Large intestine (tissue), 3 donors: ENCODE measurements at regions not wholly inside any gene's neighbourhood (a gene's known extent, or its start where the extent isn't known, plus 50 kb on each side); places are given as distances from the start of the nearest gene placed in this dataset.
"Not testable (repeated sequence)": the region's sequence is repeated elsewhere in the genome, so short reads cannot be mapped to it uniquely, and the experiment has no call there.

ENCODE experiments used
- DNase-seq, 2 donors: peaks; one replicate each; pipeline versions ENCODE4 v3.0.0 to v3.0.0-alpha.2; 2013
- H3K27ac ChIP-seq: one replicate; pipeline ENCODE4 v1.5.1; 2013; ENCODE audit warnings: low read length
- H3K27me3 ChIP-seq: 2 replicates; pipeline ENCODE4 v1.6.1; 2013; ENCODE audit warnings: low read length; ENCODE audit not compliant: control insufficient read depth, insufficient read depth
- H3K36me3 ChIP-seq: 2 replicates; pipeline ENCODE4 v1.6.1; 2013; ENCODE audit warnings: low read length; ENCODE audit not compliant: control insufficient read depth, insufficient read depth
- H3K4me1 ChIP-seq: one replicate; pipeline ENCODE4 v1.6.1; 2013; ENCODE audit warnings: low read length; ENCODE audit not compliant: control insufficient read depth, insufficient read depth
- H3K4me3 ChIP-seq: one replicate; pipeline ENCODE4 v1.5.1; 2013; ENCODE audit warnings: low read length
- H3K9me3 ChIP-seq: one replicate; pipeline ENCODE4 v1.6.1; 2013; ENCODE audit warnings: mild to moderate bottlenecking, low read depth, low read length, moderate library complexity; ENCODE audit not compliant: control insufficient read depth
- WGBS: methylation state at CpG from one replicate; pipeline ENCODE4 v1.1.5; 2013; ENCODE audit warnings: low lambda C conversion rate; ENCODE audit not compliant: insufficient coverage; 5-methylcytosine and 5-hydroxymethylcytosine counted together

GRCh38 chr11:86167499-86168164 lies 76.9 kb upstream of the EED start:
- WGBS, result no CpG with 5 or more reads among the region's 4 CpGs
- DNase-seq, result no peak
- no peaks in the 10 kb centered on the region for H3K36me3 ChIP-seq
- H3K27me3 ChIP-seq, result no peaks in the 10 kb centered on the region
- no peak overlapping the region for H3K27ac ChIP-seq
- no peaks in the 10 kb centered on the region for H3K4me1 ChIP-seq
- H3K4me3 ChIP-seq, result no peak overlapping the region
- no peaks in the 10 kb centered on the region for H3K9me3 ChIP-seq

DNA sequence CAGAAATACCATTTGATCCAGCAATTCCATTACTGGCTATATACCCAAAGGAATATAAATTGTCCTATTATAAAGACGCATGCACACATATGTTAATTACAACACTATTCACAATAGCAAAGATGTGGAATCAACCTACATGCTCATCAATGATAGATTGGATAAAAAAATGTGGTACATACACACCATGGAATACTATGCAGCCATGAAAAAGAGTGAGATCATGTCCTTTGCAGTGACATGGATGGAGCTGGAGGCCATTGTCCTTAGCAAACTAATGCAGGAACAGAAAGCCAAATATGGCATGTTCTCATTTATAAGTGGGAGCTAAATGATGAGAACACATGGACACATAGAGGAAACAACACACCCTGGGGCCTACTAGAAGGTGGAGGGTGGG lies 78.3 kb upstream of the EED start:
- WGBS, result no CpG with 5 or more reads among the region's 1 CpG
- not testable (repeated sequence) for H3K4me1 ChIP-seq, DNase-seq

GRCh38 chr11:86164106-86164505 lies 80.4 kb upstream of the EED start:
- no peaks in the 10 kb centered on the region for H3K9me3 ChIP-seq
- WGBS, result 100% methylated on average over 1 of the region's 2 CpGs
- H3K27me3 ChIP-seq, result no peaks in the 10 kb centered on the region
- H3K36me3 ChIP-seq, result no peaks in the 10 kb centered on the region
- DNase-seq, result peak in 1 of 2 donors; percentile 57
- no peak overlapping the region for H3K27ac ChIP-seq
- H3K4me1 ChIP-seq, result peaks cover 23% of the 10 kb centered on the region
- H3K4me3 ChIP-seq, result no peak overlapping the region

More for the DNA sequence above, 78.3 kb upstream of the EED start:
- H3K27ac ChIP-seq, H3K9me3 ChIP-seq, H3K27me3 ChIP-seq, H3K4me3 ChIP-seq, H3K36me3 ChIP-seq: not testable (repeated sequence)

DNA sequence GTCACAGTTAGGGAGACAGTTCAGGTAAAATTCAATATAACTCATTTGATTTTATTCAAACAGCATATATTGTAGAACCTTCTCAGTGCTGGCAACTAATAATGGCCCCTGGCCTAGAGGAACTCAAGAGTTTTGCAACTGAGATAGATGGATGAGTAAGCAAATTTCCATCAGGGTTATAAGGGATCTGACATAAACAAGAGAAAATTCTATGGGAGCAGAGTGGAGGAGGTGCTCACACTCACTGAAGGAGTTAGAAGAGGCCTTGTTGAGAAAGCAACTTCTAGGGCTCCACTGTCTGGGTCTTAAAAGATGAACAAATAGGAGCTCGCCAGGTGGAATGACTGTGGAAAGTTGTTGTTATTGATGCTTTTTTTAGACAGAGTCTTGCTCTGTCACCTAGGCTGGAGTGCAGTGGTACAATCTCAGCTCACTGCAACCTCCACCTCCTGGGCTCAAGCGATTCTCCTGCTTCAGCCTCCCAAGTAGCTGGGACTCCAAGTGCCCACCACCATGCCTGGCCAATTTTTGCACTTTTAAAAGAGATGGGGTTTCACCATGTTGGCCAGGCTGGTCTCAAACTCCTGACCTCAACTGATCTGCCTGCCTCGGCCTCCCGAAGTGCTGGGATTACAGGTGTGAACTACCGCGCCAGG lies 81.2 kb upstream of the EED start:
- H3K4me1 ChIP-seq, result peaks cover 23% of the 10 kb centered on the region
- H3K27me3 ChIP-seq, DNase-seq, H3K4me3 ChIP-seq, H3K36me3 ChIP-seq, H3K27ac ChIP-seq, H3K9me3 ChIP-seq: not testable (repeated sequence)
- no CpG with 5 or more reads among the region's 6 CpGs for WGBS

- Histone ChIP-seq H3K27ac (no peak overlapping the region), H3K27me3 (no peaks in the 10 kb centered on the region), H3K4me1 (peaks cover 23% of the 10 kb centered on the region), H3K36me3 (no peaks in the 10 kb centered on the region), H3K4me3 (no peak overlapping the region), H3K9me3 (no peaks in the 10 kb centered on the region)
- no CpG with 5 or more reads among the region's 1 CpG for WGBS
- no peak for DNase-seq
These were observed 82.3 kb upstream of the EED start for GRCh38 chr11:86162239-86162638.

DNA sequence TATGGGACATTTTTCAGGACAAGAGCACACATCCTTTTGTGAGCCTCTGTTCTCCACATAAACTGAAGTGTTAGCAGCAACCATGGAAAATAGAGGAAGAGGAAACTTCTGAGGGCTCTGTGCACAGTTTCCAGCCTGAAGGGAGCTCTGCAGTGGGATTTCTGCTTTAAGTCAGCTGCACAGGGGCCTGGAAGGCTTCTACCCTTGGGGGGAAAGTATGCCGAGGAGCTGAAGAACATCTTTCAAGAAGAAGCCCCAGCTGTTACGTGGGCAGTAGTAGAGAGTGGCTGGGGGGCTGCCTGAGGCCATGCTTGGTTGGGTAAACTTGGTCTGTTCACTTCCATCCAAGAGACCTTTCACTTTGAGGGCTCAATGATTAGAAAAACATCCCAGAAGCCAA lies 82.7 kb upstream of the EED start:
- H3K4me3 ChIP-seq, result no peak overlapping the region
- H3K27me3 ChIP-seq, result no peaks in the 10 kb centered on the region
- no peaks in the 10 kb centered on the region for H3K9me3 ChIP-seq
- no peak for DNase-seq
- H3K36me3 ChIP-seq, result no peaks in the 10 kb centered on the region
- H3K4me1 ChIP-seq, result peaks cover 23% of the 10 kb centered on the region
- H3K27ac ChIP-seq, result peak overlapping the region; percentile 14
- no CpG with 5 or more reads among the region's 2 CpGs for WGBS

GRCh38 chr11:86161336-86161735 lies 83.2 kb upstream of the EED start:
- Histone ChIP-seq H3K36me3 (no peaks in the 10 kb centered on the region), H3K27me3 (no peaks in the 10 kb centered on the region), H3K4me1 (peaks cover 23% of the 10 kb centered on the region), H3K27ac (peak overlapping the region; percentile 14), H3K9me3 (no peaks in the 10 kb centered on the region), H3K4me3 (no peak overlapping the region)
- no peak for DNase-seq

GRCh38 chr11:86160541-86161149 lies 83.9 kb upstream of the EED start:
- no CpG with 5 or more reads among the region's 1 CpG for WGBS
- Histone ChIP-seq H3K36me3 (no peaks in the 10 kb centered on the region), H3K9me3 (no peaks in the 10 kb centered on the region), H3K27ac (no peak overlapping the region), H3K4me3 (no peak overlapping the region), H3K4me1 (peaks cover 23% of the 10 kb centered on the region), H3K27me3 (no peaks in the 10 kb centered on the region)
- DNase-seq, result no peak

GRCh38 chr11:86159581-86159891 lies 85.0 kb upstream of the EED start:
- no peaks in the 10 kb centered on the region for H3K9me3 ChIP-seq
- no peak for DNase-seq
- no peaks in the 10 kb centered on the region for H3K27me3 ChIP-seq
- H3K4me1 ChIP-seq, result peaks cover 23% of the 10 kb centered on the region
- H3K27ac ChIP-seq, result no peak overlapping the region
- WGBS, result 84% methylated on average over 3 of the region's 3 CpGs
- no peak overlapping the region for H3K4me3 ChIP-seq
- H3K36me3 ChIP-seq, result no peaks in the 10 kb centered on the region

DNA sequence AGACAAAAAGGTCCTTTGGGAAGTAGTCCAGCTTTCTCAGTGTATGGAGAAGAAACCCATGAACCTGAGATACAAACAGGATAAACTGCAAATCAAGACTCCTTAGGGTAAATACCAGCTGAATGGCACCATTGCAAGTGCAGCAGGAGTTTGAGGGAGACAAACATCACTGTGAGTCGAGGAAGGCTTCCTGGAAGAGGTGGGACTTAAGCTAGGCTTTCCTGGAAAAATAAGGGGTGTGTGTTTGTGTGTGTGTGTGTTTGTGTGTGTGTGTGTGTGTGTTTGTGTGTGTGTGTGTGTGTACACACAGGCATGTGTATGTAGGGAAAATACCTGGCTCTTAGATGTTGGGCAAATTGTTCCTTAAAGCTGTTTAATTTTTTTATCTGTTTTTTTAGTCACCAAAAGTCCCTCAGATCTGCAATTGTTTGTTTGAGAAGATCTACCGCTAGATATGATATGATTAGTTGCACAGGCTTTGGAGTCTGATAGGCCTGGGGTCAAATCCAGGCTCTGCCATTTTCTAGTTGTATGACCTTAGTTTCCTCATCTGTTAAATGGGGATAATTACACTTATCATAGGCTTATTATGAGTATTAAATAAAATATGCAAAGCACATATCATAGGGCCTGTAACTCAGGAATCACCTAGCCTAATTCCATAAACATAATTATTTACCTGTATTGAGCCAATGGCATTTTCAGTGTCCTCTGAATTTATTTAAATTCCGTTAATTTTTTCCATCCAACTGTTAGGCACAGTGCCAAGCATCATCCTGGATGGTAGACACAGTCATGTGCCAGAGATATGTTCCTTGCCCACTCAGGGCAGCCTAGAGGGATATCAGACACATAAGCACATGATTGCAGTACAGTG lies 85.6 kb upstream of the EED start:
- Histone ChIP-seq H3K27me3 (no peaks in the 10 kb centered on the region), H3K36me3 (no peaks in the 10 kb centered on the region), H3K4me3 (no peak overlapping the region), H3K9me3 (no peaks in the 10 kb centered on the region), H3K27ac (no peak overlapping the region), H3K4me1 (peaks cover 23% of the 10 kb centered on the region)
- WGBS, result 100% methylated on average over 1 of the region's 3 CpGs
- no peak for DNase-seq
